Endothelial cell of umbilical vein (primary cell): ENCODE measurements at regions not wholly inside any gene's neighbourhood (a gene's known extent, or its start where the extent isn't known, plus 50 kb on each side); places are given as distances from the start of the nearest gene placed in this dataset.

Source experiments
- JUN ChIP-seq: IDR thresholded peaks from 2 replicates; pipeline ENCODE4 v1.6.1; 2011; ENCODE audit warnings: borderline replicate concordance, low read depth; ENCODE audit not compliant: insufficient read length, insufficient read depth
- POLR2AphosphoS5 ChIP-seq: IDR thresholded peaks from 2 replicates; pipeline ENCODE4 v1.6.1; 2012; ENCODE audit warnings: low read depth, mild to moderate bottlenecking, control low read depth, low read length, moderate library complexity; ENCODE audit not compliant: insufficient read depth
- TF ChIP-seq, protein P1 (sequence below), 2 donors: IDR thresholded peaks; 1 replicate in 1 of 2; 2 replicates in 1 of 2; pipeline ENCODE4 v1.5.1; 2011; ENCODE audit warnings: low read length in 2 of 2, mild to moderate bottlenecking in 2 of 2, moderate library complexity in 2 of 2, control low read depth in 1 of 2, inconsistent platforms in 1 of 2, low read depth in 1 of 2; ENCODE audit not compliant: insufficient read depth in 1 of 2; ENCODE audit errors: extremely low read depth in 1 of 2

DNA sequence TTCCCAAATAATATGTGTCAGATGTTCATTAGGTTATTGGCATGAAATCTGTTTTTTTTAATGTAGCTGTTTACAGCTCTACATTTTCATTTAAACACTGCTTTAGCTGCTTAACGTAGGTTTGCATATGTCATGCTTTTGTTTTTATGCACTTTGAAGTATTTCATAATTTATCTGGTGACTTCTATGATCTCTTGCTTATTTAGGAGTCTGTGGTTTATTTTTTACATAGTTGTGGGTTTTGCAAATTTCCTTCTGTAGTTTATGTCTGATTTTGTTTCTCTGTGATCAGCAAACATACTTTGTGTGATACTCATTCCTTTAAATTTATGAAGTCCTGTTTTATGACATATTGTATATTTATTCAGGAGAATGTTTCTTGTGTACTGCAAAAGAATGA is 606.5 kb upstream of the PFKP start:
- TF ChIP-seq POLR2AphosphoS5 (no peak), JUN (no peak)
- TF ChIP-seq, protein P1, sequence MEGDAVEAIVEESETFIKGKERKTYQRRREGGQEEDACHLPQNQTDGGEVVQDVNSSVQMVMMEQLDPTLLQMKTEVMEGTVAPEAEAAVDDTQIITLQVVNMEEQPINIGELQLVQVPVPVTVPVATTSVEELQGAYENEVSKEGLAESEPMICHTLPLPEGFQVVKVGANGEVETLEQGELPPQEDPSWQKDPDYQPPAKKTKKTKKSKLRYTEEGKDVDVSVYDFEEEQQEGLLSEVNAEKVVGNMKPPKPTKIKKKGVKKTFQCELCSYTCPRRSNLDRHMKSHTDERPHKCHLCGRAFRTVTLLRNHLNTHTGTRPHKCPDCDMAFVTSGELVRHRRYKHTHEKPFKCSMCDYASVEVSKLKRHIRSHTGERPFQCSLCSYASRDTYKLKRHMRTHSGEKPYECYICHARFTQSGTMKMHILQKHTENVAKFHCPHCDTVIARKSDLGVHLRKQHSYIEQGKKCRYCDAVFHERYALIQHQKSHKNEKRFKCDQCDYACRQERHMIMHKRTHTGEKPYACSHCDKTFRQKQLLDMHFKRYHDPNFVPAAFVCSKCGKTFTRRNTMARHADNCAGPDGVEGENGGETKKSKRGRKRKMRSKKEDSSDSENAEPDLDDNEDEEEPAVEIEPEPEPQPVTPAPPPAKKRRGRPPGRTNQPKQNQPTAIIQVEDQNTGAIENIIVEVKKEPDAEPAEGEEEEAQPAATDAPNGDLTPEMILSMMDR (IDR thresholded peaks at IDR 0.05; ENCODE audit: extremely low read depth in 1 of 2, insufficient read depth in 1 of 2, low read depth in 1 of 2, low read length in 2 of 2) = no peak
